ENCODE measurements at regions not wholly inside any gene's neighbourhood (a gene's known extent, or its start where the extent isn't known, plus 50 kb on each side); places are given as distances from the start of the nearest gene placed in this dataset.

DNA sequence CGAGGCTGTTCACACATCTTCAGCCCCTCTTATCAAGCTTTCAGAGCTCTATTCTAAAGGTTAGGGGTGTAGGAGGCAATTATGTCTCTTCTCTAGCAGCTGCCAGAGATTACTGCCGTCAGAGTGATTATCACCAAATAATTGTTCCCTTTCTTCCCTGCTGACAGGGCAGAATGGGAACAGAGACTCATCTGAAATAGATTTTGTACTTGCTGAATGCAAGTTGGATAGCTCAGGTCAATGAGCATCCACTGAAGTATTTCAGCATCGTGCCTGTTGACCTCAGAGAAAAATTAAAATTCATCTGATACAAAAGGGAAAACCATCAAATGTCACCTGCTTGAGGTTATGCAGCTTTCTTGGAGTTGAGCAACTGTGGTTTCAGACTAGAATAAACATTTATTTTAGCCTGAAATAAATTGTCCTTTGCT lies 213.7 kb upstream of the MAP3K1 start:
- Histone ChIP-seq H3K27me3 (no peaks in the 10 kb centered on the region), H3K9me3 (no peaks in the 10 kb centered on the region), H3K4me1 (no peaks in the 10 kb centered on the region), H3K36me3 (no peaks in the 10 kb centered on the region), H3K4me3 (no peak overlapping the region), H3K27ac (no peak overlapping the region)
- ATAC-seq (ENCODE audit: low FRiP score in 2 of 2) (no peak), DNase-seq (no peak)
- no peak for TF ChIP-seq EP300 (IDR thresholded peaks at IDR 0.05)
- TF ChIP-seq, protein P1, sequence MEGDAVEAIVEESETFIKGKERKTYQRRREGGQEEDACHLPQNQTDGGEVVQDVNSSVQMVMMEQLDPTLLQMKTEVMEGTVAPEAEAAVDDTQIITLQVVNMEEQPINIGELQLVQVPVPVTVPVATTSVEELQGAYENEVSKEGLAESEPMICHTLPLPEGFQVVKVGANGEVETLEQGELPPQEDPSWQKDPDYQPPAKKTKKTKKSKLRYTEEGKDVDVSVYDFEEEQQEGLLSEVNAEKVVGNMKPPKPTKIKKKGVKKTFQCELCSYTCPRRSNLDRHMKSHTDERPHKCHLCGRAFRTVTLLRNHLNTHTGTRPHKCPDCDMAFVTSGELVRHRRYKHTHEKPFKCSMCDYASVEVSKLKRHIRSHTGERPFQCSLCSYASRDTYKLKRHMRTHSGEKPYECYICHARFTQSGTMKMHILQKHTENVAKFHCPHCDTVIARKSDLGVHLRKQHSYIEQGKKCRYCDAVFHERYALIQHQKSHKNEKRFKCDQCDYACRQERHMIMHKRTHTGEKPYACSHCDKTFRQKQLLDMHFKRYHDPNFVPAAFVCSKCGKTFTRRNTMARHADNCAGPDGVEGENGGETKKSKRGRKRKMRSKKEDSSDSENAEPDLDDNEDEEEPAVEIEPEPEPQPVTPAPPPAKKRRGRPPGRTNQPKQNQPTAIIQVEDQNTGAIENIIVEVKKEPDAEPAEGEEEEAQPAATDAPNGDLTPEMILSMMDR (IDR thresholded peaks at IDR 0.05), result no peak
- TF ChIP-seq POLR2A (IDR thresholded peaks at IDR 0.05), result no peak
- no peak for TF ChIP-seq POLR2AphosphoS5 (IDR thresholded peaks at IDR 0.05)
- WGBS, 2 donors, result 74 to 78% methylated on average over 3 of the region's 3 CpGs

DNA sequence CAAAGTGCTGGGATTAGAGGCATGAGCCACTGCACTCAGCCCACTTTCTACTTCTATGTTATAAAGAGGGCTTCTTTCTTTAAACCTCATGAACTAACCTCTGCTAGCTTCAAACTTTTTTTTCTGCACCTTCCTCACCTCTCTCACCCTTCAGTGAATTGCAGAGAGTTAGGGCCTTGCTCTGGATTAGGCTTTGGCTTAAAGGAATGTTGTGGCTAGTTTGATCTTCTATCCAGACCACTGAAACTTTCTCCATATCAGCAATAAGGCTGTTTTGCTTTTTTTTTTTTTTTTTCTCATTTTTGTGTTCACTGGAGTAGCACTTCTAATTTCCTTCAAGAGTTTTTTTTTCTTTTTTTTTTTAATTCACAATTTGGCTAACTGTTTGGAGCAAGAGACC lies 216.4 kb upstream of the MAP3K1 start:
- ATAC-seq (ENCODE audit: low FRiP score in 2 of 2), result no peak
- H3K4me1 ChIP-seq, result no peaks in the 10 kb centered on the region
- no peak for DNase-seq
- TF ChIP-seq, protein P1 (IDR thresholded peaks at IDR 0.05), result no peak
- TF ChIP-seq EP300 (IDR thresholded peaks at IDR 0.05) (no peak), POLR2AphosphoS5 (IDR thresholded peaks at IDR 0.05) (no peak), POLR2A (IDR thresholded peaks at IDR 0.05) (no peak)
- no peaks in the 10 kb centered on the region for H3K27me3 ChIP-seq
- no peaks in the 10 kb centered on the region for H3K9me3 ChIP-seq
- H3K36me3 ChIP-seq, result no peaks in the 10 kb centered on the region
- H3K4me3 ChIP-seq, result no peak overlapping the region
- no peak overlapping the region for H3K27ac ChIP-seq

DNA sequence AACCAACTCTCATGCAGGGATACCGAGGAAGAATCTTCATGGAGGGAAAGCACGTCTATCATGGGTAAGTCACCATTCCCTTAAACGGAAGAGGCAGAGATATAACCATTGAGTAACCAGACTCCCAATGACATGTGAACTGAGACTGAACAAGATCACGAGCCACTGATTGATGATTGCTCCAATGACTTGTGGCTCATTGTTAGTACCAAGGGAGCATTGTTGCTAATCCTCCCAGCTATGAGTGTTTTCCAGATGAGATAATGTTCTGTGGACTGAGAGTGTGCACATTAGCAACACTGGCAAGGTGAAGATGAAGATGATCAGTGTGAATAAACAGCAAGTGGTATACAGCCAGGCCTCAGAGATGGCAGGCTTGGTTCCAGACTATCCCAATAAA lies 219.2 kb upstream of the MAP3K1 start:
- H3K27me3 ChIP-seq, result no peaks in the 10 kb centered on the region
- WGBS, 2 donors, result 93 to 100% methylated on average over 4 of the region's 4 CpGs
- no peaks in the 10 kb centered on the region for H3K9me3 ChIP-seq
- DNase-seq, result no peak
- ATAC-seq (ENCODE audit: low FRiP score in 2 of 2), result peak in 1 of 2 donors; percentile 41
- H3K4me3 ChIP-seq, result no peak overlapping the region
- H3K27ac ChIP-seq, result no peak overlapping the region
- no peaks in the 10 kb centered on the region for H3K4me1 ChIP-seq
- TF ChIP-seq, protein P1 (IDR thresholded peaks at IDR 0.05), result no peak
- TF ChIP-seq POLR2A (IDR thresholded peaks at IDR 0.05) (no peak), POLR2AphosphoS5 (IDR thresholded peaks at IDR 0.05) (no peak), EP300 (IDR thresholded peaks at IDR 0.05) (no peak)
- H3K36me3 ChIP-seq, result no peaks in the 10 kb centered on the region

DNA sequence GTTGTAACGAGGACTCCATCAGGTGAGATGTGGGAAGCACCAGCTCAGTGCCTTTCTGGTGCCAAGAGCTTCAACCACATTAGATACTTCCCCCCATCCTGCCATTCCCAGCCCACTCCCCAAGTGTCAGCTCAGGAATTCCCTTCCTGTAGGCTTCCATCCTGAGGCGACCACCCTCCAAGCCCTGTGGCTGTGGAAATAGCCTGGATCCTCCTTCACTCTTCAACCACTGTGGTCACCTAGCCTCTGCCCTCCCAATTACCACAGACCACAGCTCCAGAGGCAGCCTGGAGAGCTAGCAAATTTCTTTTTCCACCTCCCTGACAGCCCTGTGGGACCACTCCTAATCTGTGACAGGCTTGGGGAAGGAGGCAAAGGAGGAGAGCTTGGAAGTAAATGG lies 219.8 kb upstream of the MAP3K1 start:
- H3K27me3 ChIP-seq, result no peaks in the 10 kb centered on the region
- no peak overlapping the region for H3K27ac ChIP-seq
- WGBS, 2 donors, result 87 to 94% methylated on average over 2 of the region's 2 CpGs
- H3K4me3 ChIP-seq, result no peak overlapping the region
- no peak for ATAC-seq (ENCODE audit: low FRiP score in 2 of 2)
- H3K4me1 ChIP-seq, result no peaks in the 10 kb centered on the region
- no peak for DNase-seq
- H3K9me3 ChIP-seq, result no peaks in the 10 kb centered on the region
- TF ChIP-seq POLR2A (IDR thresholded peaks at IDR 0.05), result no peak
- no peak for TF ChIP-seq EP300 (IDR thresholded peaks at IDR 0.05)
- TF ChIP-seq, protein P1 (IDR thresholded peaks at IDR 0.05), result no peak
- H3K36me3 ChIP-seq, result no peaks in the 10 kb centered on the region

DNA sequence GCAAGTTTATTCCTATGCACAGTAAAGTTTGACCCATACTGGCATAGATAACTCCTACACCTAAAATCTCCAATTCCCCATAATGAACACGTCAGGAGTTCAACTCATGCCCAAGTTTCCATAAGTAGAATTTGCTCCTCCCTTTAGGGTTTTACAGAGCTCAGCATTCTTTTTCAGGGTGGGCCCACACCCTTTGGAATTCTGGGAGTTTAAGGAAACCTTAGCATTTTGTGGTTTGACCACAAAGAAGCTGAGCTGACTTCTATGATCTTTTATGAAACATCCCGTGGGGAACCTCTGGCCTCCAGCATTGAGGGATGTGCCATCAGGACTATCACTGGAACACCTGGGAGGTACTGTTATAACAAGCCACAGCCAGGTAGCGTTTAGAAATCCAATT lies 220.6 kb upstream of the MAP3K1 start:
- Histone ChIP-seq H3K27me3 (no peaks in the 10 kb centered on the region), H3K36me3 (no peaks in the 10 kb centered on the region), H3K4me3 (no peak overlapping the region), H3K9me3 (no peaks in the 10 kb centered on the region), H3K4me1 (no peaks in the 10 kb centered on the region), H3K27ac (no peak overlapping the region)
- ATAC-seq (ENCODE audit: low FRiP score in 2 of 2) (no peak), DNase-seq (no peak)
- WGBS, 2 donors, result 88 to 89% methylated on average over 3 of the region's 3 CpGs
- TF ChIP-seq EP300 (IDR thresholded peaks at IDR 0.05), result no peak
- TF ChIP-seq POLR2AphosphoS5 (IDR thresholded peaks at IDR 0.05), result no peak
- no peak for TF ChIP-seq POLR2A (IDR thresholded peaks at IDR 0.05)
- TF ChIP-seq, protein P1 (IDR thresholded peaks at IDR 0.05), result no peak

All from upper lobe of left lung (tissue), 6 donors.